Adrenal gland (tissue), 9 donors: ENCODE measurements at regions not wholly inside any gene's neighbourhood (a gene's known extent, or its start where the extent isn't known, plus 50 kb on each side); places are given as distances from the start of the nearest gene placed in this dataset.

ENCODE experiments used
- DNase-seq, 7 donors: peaks; one replicate each; pipeline ENCODE4 v3.0.0-alpha.2; 2019 to 2020
- H3K27ac ChIP-seq, 5 donors: fragments of 200-600 bp; sonication (generic) in 4 of 5; 1 replicate in 3 of 5; 2 replicates in 2 of 5; pipeline versions ENCODE4 v1.5.1 to v1.8.0; 2016 to 2020; ENCODE audit warnings: mild to moderate bottlenecking in 1 of 5
- H3K27me3 ChIP-seq: fragments of 200-600 bp; 2 replicates; pipeline ENCODE4 v1.8.0; 2021
- H3K36me3 ChIP-seq, 2 donors: fragments of 200-600 bp; replicated peaks in 1 of 2; 1 replicate in 1 of 2; 2 replicates in 1 of 2; pipeline versions ENCODE4 v1.5.1 to v1.8.0; 2018 to 2022
- H3K4me1 ChIP-seq, 2 donors: fragments of 200-600 bp; replicated peaks in 1 of 2; 1 replicate in 1 of 2; 2 replicates in 1 of 2; pipeline versions ENCODE4 v1.5.1 to v1.8.0; 2018 to 2021
- H3K4me3 ChIP-seq, 4 donors: fragments of 200-600 bp; sonication (generic) in 3 of 4; one replicate each; pipeline ENCODE4 v1.5.1; 2016 to 2018
- H3K9me3 ChIP-seq, 3 donors: fragments of 200-600 bp; sonication (generic) in 1 of 3; replicated peaks in 1 of 3; 1 replicate in 2 of 3; 2 replicates in 1 of 3; pipeline versions ENCODE4 v1.5.1 to v1.8.0; 2016 to 2021
- POLR2A ChIP-seq, 2 donors: fragments of 450-650 bp; IDR thresholded peaks; one replicate each; pipeline ENCODE4 v1.6.1; 2017; ENCODE audit warnings: antibody characterized with exemption in 2 of 2, mild to moderate bottlenecking in 2 of 2, moderate library complexity in 1 of 2
- WGBS, 4 donors: extraction: QIAGEN DNeasy Blood & Tissue Kit in 2 of 4; methylation state at CpG; one replicate each; pipeline versions ENCODE4 v1.1.5 to v1.1.7; 2013 to 2017; 5-methylcytosine and 5-hydroxymethylcytosine counted together
- intact Hi-C, 2 donors: fragments of 100-400 bp; cut with DNase I; formaldehyde crosslinking; loops; one replicate each; pipeline versions ENCODE4 v1.14.1 to v1.15.0; 2022 to 2023
- TF ChIP-seq, protein P1 (sequence below), 6 experiments: fragments of 450-650 bp in 4 of 6; fragments of 200-600 bp in 2 of 6; sonication (generic) in 1 of 6; IDR thresholded peaks; 1 replicate in 5 of 6; 2 replicates in 1 of 6; pipeline versions ENCODE4 v1.5.1 to v1.8.0; 2016 to 2021; ENCODE audit warnings: antibody characterized with exemption in 6 of 6, mild to moderate bottlenecking in 2 of 6, moderate library complexity in 1 of 6
- donor health status: healthy with polysubstance abuse.
- donor health status: Bipolar disorder and iron deficiency.
- donor health status: DM: yes; HTN: yes; CAD: no.
- donor health status: DM: no; HTN: no; CAD: no.
- donor health status: DM: no; HTN: no; CAD: no.

DNA sequence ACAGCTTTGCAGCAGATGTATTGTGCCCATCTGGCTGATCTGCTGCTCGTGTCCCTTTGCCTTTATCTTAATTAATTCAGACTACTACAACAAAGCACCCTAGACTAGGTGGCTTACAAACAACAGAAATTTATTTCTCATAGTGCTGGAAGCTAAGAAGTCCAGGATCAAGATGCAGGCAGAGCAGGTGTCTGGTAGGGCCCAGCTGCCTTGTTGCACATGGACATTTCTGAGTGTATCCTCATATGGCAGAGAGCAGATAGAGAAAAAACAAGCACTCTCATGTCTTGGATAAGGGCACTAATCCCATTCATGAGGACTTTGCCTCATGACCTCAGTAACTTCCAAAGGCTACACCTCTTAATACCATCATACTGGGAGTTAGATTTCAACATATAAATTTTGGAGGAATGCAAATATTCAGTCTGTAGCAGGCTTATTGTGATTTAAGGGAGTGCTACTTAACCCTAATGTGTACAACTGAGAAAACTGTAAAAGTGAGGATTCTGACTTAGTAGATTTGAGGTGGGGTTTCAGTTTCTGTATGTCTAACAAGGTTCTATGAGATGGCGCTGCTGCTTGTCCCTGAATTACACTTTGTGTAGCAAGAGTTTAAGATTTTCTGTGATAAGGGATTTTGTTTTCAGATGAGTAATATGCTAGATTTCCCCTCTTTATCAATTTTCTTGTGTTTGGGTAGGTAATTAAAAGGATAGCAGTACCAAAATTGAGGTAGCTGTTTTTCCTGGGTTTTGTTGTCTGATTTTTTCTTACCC, 473.2 kb upstream of the TECRL start:
- TF ChIP-seq, protein P1, sequence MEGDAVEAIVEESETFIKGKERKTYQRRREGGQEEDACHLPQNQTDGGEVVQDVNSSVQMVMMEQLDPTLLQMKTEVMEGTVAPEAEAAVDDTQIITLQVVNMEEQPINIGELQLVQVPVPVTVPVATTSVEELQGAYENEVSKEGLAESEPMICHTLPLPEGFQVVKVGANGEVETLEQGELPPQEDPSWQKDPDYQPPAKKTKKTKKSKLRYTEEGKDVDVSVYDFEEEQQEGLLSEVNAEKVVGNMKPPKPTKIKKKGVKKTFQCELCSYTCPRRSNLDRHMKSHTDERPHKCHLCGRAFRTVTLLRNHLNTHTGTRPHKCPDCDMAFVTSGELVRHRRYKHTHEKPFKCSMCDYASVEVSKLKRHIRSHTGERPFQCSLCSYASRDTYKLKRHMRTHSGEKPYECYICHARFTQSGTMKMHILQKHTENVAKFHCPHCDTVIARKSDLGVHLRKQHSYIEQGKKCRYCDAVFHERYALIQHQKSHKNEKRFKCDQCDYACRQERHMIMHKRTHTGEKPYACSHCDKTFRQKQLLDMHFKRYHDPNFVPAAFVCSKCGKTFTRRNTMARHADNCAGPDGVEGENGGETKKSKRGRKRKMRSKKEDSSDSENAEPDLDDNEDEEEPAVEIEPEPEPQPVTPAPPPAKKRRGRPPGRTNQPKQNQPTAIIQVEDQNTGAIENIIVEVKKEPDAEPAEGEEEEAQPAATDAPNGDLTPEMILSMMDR (IDR thresholded peaks at IDR 0.05) = no peak
- TF ChIP-seq POLR2A (IDR thresholded peaks at IDR 0.05) = no peak
- intact Hi-C loops = no loop called here
- Histone ChIP-seq H3K4me3 (no peak overlapping the region), H3K36me3 (no peaks in the 10 kb centered on the region), H3K27me3 (no peaks in the 10 kb centered on the region), H3K4me1 (no peaks in the 10 kb centered on the region), H3K9me3 (no peaks in the 10 kb centered on the region), H3K27ac (no peak overlapping the region)
- 58 to 79% (median 74%) methylated on average over 2 of the region's 2 CpGs for WGBS, 4 donors
- no peak for DNase-seq

GRCh38 chr4:64880557-64880956, 471.3 kb upstream of the TECRL start:
- Histone ChIP-seq H3K27ac (no peak overlapping the region), H3K36me3 (no peaks in the 10 kb centered on the region), H3K9me3 (no peaks in the 10 kb centered on the region), H3K4me3 (no peak overlapping the region), H3K27me3 (no peaks in the 10 kb centered on the region), H3K4me1 (no peaks in the 10 kb centered on the region)
- WGBS, 4 donors = 93 to 95% (median 94%) methylated on average over 12 of the region's 12 CpGs
- intact Hi-C loops = no loop called here
- TF ChIP-seq POLR2A (IDR thresholded peaks at IDR 0.05) = no peak
- TF ChIP-seq, protein P1 (IDR thresholded peaks at IDR 0.05) = no peak
- no peak for DNase-seq

- DNase-seq = no peak
- no peaks in the 10 kb centered on the region for H3K36me3 ChIP-seq
- no peaks in the 10 kb centered on the region for H3K9me3 ChIP-seq
- intact Hi-C loops = no loop called here
- H3K27me3 ChIP-seq = no peaks in the 10 kb centered on the region
- H3K4me3 ChIP-seq = no peak overlapping the region
- TF ChIP-seq, protein P1 (IDR thresholded peaks at IDR 0.05) = no peak
- no peak for TF ChIP-seq POLR2A (IDR thresholded peaks at IDR 0.05)
- H3K27ac ChIP-seq = no peak overlapping the region
- no peaks in the 10 kb centered on the region for H3K4me1 ChIP-seq
- 65 to 79% (median 77%) methylated on average over 3 of the region's 3 CpGs for WGBS, 4 donors
These were observed 466.8 kb upstream of the TECRL start for GRCh38 chr4:64876021-64876420.

DNA sequence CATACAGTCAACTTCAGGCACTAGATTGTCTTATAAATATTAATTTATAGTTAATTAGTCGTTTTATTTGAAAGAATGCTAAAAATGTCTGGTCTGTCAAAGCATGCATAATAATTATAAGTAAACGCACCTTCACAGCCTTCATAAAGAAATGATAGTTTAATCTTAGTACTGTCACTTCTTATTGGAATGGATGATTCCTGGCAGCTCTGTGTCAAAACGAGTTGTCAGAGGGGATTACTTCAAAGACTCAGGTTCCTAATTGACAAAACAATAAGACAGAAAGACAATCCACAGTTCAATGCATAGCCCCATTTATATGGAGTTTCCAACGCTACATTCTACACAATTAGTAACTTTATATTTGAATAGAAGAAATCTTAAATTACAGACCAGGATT, 461.3 kb upstream of the TECRL start:
- no peak for DNase-seq
- 47 to 54% (median 51%) methylated on average over 4 of the region's 4 CpGs for WGBS, 4 donors
- no peak for TF ChIP-seq POLR2A (IDR thresholded peaks at IDR 0.05)
- TF ChIP-seq, protein P1 (IDR thresholded peaks at IDR 0.05) = no peak
- H3K4me1 ChIP-seq = no peaks in the 10 kb centered on the region
- H3K27ac ChIP-seq = no peak overlapping the region
- no peak overlapping the region for H3K4me3 ChIP-seq
- no peaks in the 10 kb centered on the region for H3K9me3 ChIP-seq
- intact Hi-C loops = no loop called here
- no peaks in the 10 kb centered on the region for H3K36me3 ChIP-seq
- H3K27me3 ChIP-seq = no peaks in the 10 kb centered on the region
